DMS153 (cell line): ENCODE measurements at regions not wholly inside any gene's neighbourhood (a gene's known extent, or its start where the extent isn't known, plus 50 kb on each side); places are given as distances from the start of the nearest gene placed in this dataset.

Experiments
- DNase-seq: peaks from one replicate; lab custom pipeline; 2025; lab: John Stamatoyannopoulos, UW

DNA sequence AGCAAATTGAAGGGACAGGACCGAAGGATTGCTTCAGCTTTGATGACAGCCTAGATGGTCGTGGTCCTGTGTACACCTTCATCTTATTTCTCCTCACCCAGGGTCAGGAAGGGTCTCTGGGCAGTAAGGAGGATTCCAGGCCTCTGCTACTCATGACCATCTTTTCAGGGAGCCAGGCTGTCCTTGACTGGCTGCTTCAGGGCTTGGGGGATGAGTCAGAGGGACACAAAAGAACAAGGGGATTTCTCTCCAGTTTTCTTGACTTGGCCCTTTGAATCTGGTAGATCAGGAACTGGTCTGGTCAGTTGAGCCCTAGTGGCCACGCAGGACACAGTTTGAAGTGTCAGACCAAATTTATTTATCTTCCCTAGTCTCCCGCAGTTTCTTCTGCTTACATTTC lies 402.1 kb upstream of the CHD6 start:
- DNase-seq, result no peak

DNA sequence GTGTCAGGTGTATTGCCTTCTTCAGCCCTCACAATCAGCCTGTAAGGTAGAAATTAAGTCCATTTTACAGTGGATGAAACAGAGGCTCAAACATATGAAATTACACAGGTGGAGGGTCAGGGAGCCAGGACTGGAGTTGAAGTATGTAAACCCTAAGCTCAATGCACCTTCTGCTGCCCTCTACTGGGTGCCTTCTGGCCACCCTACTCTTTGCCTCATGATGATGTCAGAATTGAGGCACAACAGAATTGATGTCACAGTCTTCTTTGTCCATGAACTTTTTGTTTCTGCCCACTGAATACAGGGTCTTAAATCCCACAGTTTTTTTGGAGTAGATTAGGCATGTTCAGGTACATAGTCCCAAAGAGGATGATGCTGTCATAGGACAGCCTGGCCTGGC lies 400.8 kb upstream of the CHD6 start:
- no peak for DNase-seq

DNA sequence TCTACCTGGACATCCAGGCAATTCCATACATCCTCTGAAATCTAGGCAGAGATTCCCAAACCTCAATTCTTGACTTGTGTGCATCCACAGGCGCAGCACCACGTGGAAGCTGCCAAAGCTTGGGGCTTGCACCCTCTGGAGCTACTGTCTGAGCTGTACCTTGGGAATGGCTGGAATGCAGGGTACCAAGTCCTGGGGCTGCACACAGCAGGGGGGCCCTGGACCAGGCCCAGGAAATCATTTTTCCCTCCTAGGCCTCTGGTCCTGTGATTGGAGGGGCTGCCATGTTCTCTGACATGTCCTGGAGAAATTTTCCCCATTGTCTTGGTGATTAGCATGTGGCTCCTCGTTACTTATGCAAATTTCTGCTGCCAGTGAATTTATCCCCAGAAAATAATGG lies 391.9 kb upstream of the CHD6 start:
- no peak for DNase-seq

DNA sequence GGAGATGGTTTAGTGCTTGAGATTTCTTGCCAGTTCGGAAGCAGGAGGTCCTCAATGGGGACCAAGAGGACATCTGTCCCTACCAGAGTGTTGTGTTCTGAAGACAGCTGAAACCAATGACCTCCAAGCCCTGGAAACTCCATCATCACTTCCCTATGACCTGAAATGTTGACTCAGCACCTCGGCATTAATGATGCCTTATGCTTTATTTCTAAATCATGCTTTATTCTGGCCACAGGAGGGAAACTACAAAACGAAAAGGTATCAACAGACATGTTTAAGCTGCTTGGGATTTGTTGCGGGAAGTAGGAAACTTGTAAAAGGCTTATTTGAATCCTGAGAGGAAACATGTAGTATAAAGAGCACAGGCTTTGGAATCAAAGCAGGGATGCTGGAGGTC lies 389.1 kb upstream of the CHD6 start:
- no peak for DNase-seq

DNA sequence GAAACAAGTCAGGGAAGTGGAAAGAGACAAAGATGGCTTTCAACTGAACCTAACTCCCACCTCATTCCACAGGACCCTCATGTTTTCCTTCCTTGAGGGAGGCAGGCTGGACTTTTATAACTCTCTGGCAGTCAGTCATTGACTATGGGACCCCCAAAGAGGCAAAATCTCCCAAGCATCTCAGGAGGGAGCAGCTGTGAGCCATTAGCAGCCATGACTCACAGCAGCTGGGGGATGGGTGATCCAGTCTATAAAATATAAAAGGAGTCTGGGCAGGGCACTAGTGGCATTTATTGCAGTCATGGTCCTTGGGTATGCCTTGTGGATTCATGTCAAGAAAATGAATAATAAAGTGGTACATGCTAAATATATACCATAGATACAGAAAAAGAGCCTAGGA lies 387.0 kb upstream of the CHD6 start:
- DNase-seq, result no peak

DNA sequence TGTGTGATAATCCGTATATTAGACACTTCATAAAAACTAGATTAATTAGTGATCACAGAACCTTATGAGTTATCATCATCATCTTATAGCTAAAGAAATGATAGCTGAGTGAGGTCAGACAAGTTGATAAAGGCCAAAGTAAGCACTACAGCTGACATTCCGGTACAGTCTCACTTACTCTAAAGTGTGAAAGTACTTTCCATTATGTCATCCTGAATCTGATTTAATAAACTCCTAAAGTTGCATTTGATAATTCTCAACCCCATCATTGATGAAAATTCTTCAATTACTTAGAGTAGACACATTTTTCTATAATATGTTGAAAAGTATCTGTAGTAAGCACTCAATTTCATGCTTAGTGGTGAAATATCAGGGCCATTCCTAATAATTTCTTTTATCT lies 385.2 kb upstream of the CHD6 start:
- DNase-seq, result no peak

DNA sequence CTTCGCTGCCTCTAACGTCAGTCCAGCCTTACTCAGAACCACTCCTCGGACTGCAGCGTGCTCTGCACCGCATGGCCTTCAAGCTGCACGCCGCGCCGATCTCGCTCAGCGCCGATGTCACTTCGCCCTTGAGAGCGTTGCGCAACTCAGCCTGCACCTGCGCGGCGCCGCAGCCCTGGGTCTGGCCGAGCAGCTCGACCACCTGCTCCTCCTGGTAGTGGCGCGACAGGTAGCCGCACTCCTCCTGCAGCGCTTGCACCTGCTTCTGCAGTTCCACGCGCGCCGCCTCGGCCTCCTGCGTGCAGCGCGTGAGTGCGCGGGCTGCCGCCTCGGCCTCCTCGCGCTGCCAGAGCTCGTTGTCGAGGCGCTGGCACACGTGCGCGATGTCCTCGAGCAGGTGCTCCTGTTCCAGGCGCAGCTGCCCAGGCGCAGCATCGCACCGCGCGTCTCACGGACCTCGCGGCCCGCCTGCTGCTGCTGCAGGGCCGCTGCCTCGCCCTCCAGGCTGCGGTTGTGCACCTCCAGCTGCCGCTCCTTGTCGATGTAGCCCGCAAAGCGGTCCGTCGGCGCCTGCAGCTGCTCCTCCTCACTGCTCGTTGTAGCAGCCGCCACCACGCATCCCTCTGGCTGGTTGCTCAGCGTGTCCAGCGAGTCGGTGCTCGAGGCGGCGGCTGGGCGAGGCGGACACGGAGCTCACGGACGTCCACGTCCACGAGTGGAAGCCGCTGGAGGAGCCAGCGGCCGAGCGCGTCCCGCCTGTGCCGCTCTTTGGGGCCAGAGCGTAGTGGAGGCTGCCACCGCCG lies 380.6 kb upstream of the CHD6 start:
- DNase-seq, result no peak

DNA sequence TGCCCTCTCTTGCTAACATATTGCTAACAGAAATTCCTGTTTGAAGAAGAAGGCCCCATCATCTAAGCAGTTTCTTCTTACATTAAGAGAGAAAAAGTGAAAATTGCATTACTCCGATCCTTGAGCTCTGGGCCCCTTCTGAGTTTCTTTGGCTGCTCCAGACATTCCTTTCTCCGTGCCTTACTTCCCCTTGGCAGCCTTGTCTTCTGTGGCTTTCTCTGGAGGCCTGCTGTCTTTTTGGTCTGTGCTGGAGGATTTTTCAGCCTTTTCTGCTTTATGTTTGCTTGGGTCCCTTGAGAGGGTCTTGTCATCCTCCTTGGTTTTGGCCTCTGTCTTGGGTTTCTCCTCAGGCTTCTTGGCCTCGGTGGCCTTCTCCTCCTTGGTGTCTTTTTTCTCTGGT lies 378.8 kb upstream of the CHD6 start:
- DNase-seq, result no peak

DNA sequence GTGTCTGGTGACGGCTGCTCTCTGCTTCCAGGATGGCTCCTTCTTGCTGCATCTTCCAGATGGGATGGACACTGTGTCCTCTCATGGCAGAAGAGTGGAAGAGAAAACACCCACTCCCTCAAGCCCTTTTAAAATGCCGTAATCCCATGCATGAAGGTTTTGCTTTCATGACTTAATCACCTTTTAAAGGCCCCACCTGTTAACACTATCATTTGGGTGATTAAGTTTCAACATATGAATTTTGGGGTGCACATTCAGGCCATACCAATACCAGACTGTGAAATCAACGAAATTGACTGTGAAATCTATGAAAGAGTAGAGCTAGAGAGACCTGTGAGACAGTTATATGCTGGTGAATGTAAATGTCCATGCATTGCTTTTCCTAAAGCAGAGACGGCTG lies 374.3 kb upstream of the CHD6 start:
- DNase-seq, result no peak

DNA sequence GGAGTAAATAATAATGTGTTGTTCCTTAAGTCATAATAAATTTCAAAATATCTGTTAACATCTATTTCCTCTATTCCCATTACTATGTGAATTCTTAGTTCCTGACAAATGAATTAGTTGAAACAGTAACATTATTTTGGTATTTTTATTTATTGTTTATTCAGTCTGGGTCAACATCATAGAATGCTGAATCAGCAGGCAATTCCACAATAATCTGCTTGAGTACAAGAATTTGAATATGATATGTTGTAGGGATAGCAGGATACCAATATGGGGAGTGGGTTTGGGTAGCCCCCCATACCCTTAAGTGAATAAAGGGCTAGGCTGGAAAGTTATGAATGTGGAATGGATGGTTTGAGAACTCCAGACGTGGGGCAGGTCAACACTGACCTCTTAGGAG lies 373.2 kb upstream of the CHD6 start:
- no peak for DNase-seq

DNA sequence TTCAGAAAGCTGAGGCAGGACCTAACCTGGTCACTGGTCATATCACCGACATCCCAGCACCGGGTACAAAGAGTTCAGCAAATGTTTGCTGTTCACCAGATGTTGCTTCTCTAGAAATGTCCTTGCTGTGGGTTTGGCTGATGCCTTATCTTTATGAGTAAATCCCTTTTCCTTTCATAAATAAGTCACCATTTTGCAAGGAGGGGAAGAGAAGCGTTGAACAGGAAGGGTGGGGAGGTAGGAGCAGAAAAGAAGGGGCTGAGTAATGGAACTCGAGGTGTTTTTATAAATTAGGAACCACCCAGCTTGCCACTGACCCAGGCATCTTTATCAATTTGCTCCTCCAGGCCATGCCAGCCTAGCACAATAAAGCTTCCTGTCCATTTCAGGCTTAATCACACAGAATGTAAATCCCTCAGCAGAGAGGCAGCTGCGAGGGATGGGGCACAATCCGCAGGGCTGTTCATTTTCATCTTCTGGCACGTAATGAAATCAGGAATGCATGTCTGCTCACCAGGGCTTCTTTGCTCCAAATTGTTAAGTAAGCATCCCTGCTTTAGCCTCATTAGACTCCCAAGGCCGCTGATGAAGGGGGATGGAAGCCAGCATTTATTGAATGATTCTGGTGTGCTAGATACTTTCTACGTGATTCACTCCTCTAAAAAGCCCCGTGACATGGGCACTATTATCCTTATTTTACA lies 371.9 kb upstream of the CHD6 start:
- DNase-seq, result no peak

DNA sequence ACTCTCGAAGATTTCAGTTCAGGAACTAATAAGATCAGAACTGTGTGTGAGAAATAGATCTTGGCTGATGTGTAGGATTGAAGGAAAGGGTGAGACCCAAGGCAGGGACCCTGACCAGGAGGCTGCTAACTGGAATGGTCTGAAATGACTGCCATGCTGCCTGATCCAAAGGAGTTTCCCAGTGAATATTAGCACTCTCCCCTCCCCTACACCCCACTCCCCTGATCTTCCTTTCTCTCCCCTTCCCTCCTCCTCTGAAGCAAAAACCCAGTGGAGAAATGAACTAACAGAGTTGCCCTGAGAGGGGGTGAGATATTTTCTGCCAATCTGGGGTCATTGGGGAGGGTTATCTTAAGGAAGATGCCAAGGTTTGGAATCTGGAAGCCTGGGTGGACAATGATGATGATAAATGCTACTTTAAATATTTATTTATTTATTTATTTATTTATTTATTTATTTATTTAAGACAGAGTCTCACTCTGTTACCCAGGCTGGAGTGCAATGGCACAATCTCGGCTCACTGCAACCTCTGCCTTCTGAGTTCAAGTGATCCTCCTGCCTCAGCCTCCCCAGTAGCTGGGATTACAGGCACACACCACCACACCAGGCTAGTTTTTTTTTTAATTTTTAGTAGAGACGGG lies 371.0 kb upstream of the CHD6 start:
- DNase-seq, result no peak

DNA sequence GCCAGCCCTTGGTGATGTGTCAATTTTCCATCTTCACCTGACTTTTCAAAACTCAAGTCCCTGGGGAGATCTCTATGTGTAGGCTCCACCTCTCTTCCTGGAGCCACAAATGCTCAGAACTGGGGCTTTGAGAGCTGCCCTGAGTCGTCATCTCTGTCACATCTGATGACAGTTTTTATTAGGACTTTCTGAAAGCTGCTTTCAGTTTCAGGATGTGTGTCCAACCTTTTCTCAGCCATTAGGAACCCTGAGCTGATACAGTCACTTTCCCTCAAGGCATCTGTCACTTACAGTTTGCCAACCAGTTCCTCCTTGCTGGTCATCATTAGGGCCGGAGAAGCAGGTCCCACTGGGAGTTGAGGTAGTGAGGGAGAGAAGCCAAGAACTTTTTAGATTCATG lies 365.9 kb upstream of the CHD6 start:
- no peak for DNase-seq

DNA sequence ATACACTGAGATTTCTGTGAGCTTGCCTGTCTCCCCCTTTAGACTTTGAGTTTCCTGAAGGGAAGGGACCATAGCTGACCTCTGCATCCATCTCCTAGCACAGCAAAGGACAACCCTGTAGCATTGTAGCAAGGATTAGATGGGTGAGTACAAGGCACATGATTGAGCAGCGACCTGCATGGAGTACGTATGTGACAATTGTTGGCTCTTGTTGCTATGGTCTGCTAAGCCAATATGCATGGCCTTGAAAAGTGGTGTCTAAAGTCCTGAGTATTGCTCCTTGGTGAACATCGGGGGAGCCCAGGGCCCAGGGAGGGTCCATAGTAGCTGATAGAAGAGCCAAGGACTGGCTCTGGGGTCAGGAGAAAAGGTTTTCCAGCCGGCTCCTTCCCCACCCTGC lies 365.0 kb upstream of the CHD6 start:
- DNase-seq, result no peak

DNA sequence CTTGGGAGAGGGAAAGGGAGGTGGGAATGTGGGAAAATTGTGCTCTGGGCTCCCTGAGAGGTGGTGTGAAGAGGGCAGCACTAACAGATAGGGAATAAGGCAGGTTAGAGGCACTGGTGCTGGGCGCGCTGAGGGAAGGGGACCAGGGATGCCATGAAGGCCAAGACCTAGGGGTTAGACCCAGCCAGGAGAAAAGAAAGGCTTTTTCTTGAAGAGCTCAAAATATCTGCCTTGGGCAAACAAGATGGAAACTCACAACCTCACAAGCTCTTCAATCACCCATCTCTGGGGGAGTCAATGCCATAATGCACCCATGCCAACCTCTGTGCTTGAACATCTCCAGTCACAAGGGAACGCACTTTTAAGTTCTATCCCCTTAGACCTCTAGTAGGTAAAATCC lies 363.6 kb upstream of the CHD6 start:
- DNase-seq, result no peak

DNA sequence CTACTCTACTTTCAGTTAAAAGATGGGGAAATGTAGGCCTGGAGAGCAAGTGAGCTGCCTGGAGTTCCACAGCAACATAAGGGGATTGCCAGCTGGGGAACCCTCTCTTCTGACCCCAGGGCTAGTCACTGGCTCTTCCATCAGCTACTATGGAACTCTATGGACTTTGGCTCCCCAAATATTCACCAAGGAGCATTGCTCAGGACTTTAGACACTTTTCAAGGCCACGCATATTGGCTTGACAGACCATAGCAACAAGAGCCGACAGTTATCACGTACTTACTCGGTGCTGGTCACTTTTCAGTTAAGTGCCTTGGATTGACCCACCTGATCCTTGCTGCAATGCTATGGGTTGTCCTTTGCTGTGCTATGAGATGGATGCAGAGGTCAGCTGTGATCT lies 360.7 kb upstream of the CHD6 start:
- DNase-seq, result no peak

DNA sequence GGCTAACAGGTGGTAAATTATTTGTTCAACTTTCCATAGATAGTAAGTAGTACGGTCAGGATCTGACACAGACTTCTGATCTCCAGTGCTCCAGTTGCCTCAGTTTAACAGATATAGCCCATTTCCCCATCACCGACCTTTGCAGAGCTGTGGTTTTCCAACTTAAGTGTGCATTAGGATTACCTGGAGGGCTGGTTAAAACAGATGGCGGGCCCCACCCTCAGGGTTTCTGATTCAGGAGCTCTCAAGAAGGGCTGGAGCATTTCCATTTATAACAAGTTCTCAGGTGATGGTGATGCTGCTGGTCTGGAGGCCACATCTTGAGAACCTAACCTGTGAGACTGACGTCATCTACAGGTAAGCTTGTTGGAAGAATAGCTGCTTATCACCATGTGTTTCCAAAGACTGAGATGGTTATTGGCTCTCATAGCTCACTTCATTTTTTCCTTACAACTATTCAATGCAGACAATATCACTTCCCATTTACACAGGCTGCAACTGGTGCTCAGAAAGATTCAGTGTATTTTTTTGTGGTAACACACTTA lies 360.1 kb upstream of the CHD6 start:
- no peak for DNase-seq

DNA sequence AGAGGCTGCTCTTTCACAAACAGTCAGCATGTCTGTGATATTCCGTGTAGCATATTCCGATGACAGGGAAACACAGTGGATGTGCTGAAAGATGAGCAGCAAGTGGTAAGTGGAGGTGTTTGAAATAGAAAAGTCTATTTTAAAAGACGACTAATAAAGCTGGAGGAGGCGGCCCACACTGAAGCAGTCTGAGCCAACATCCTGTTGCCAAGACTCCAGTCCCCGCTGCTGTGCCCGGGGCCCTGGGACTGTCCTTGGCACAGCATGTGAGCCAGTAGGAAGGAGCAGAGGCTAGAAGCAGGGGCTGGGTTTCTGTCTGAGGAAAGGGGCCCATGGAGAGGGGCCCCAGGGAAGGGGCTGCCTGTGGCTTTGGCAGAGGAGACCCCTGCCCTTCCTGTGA lies 351.5 kb upstream of the CHD6 start:
- DNase-seq, result no peak

DNA sequence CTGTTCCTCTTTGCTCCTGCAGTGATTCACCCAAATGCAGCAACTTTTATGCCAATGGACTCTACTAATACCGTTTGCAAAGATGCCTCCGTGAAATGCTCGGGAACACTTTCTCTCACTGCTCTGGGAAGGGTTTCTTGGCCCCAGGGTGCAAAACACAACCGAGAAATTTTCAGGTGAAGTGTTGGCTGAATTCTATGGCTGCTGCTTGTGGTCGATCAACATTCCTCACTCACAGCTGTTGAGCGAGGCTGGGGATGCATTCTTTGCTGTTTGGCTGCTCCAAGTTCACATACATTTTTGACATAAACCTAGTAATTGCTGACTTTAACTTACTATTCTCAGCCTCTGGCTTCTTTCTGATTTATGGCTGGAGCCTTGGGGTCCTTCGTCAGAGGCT lies 342.0 kb upstream of the CHD6 start:
- no peak for DNase-seq

DNA sequence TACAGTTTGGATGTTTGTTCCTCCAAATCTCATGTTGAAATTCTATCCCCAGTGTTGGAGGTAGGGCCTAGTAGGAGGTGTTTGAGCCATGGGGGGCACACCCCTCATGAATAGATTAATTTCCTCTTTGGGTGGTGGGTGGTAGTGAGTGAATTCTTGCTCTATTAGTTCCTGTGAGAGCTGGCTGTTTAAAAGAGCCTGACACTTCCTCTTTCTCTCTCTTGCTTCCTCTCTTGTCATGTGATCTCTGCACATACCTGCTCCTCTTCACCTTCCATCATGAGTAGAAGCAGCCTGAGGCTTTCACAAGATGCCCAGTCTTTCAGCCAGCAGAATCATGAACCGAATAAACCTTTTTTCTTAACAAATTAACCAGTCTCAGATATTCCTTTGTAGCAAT lies 340.2 kb upstream of the CHD6 start:
- DNase-seq, result no peak

DNA sequence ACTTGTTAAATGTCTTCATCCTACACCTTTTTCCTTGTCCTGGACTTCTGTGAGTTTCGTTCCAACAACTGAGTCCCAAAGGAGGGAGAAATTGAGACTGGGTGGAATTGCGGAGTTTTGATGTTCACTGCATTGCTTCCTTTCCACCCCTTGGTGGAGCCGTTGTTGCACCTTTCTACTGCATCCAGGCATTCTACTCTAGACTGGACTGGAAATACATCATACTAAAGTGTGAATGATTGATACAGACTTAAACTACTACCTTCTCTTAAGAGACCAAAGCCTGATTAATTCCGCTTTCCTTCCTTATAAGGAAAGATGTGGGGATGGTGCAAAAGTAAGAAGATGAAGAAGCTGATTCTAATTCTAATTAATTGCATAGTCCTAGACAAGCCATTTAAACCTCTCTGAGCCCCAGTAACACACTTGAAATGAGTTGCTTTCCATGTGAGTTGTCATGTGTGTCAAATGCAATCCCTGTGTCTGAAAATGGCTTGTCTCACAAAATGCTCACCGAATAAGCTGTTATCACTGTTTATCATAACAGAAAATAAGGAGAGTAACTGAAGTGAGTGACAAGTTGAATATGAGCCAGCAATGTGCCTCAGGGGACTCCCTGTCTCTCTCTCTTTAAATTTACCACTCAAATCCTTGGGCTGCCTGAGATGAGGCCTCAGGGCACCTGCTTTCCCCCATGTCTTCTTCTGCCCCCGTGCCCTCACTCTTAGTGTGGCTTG lies 338.3 kb upstream of the CHD6 start:
- DNase-seq, result no peak

DNA sequence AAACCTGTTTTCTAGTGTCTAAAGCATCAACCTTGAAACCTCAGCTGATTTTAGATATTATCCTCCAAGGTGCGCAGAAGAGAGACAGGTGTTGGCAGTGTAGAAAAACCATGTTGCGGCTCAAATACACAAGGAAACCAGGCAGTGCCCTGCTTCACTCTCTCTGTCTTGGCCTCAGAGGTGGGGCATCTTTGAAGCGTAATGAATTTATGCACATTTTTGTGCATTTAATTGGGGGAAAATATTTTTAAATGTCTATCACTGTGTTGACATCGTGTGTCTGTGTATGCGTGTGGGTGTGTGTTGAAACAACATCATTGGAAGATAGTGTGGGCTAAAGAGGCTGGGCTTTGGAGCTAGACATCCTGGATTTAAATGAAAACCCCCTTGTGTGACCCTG lies 334.0 kb upstream of the CHD6 start:
- no peak for DNase-seq
